ENCODE measurements at regions not wholly inside any gene's neighbourhood (a gene's known extent, or its start where the extent isn't known, plus 50 kb on each side); places are given as distances from the start of the nearest gene placed in this dataset.

- no peak for TF ChIP-seq CTCF (IDR thresholded peaks at IDR 0.05)
- TF ChIP-seq POLR2AphosphoS5 (IDR thresholded peaks at IDR 0.05) = no peak
Observed at GRCh38 chr10:28806951-28807759, 129.8 kb downstream of the BAMBI start.
